ENCODE measurements at regions not wholly inside any gene's neighbourhood (a gene's known extent, or its start where the extent isn't known, plus 50 kb on each side); places are given as distances from the start of the nearest gene placed in this dataset.
A peak's percentile ranks its signal among the peaks of the same experiment; 100 is the strongest.
"Not testable (repeated sequence)": the region's sequence is repeated elsewhere in the genome, so short reads cannot be mapped to it uniquely, and the experiment has no call there.

- DNase-seq (ENCODE audit: low read depth in 2 of 2), result not testable (repeated sequence)
These were observed 57.0 kb upstream of the NEUROD1 start for GRCh38 chr2:181737302-181737701.

- DNase-seq (ENCODE audit: low read depth in 2 of 2), result no peak
These were observed 57.8 kb upstream of the NEUROD1 start for GRCh38 chr2:181738074-181738473.

DNA sequence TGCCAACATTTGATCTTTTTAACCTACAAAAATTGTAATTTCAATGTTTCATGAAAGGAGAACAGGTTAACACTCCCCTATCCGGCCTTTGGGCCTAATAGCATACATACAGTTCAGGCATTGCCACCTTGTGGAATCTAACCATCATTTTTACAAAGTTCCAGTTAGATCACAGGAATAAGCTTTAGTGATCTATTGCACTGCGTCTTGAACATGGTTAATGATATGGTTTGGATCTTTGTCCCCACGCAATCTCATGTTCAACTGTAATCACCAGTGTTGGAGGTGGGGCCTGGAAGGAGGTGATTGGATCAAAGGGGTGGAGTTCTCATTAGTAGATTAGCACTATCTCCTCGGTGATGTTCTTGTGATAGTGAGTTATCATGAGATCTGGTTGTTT is 58.2 kb upstream of the NEUROD1 start:
- no peak for DNase-seq (ENCODE audit: low read depth in 2 of 2)

- no peak for DNase-seq (ENCODE audit: low read depth in 2 of 2)
These were observed 61.4 kb upstream of the NEUROD1 start for GRCh38 chr2:181741756-181742155.

GRCh38 chr2:181742361-181742760 is 62.0 kb upstream of the NEUROD1 start:
- DNase-seq (ENCODE audit: low read depth in 2 of 2), result no peak

DNA sequence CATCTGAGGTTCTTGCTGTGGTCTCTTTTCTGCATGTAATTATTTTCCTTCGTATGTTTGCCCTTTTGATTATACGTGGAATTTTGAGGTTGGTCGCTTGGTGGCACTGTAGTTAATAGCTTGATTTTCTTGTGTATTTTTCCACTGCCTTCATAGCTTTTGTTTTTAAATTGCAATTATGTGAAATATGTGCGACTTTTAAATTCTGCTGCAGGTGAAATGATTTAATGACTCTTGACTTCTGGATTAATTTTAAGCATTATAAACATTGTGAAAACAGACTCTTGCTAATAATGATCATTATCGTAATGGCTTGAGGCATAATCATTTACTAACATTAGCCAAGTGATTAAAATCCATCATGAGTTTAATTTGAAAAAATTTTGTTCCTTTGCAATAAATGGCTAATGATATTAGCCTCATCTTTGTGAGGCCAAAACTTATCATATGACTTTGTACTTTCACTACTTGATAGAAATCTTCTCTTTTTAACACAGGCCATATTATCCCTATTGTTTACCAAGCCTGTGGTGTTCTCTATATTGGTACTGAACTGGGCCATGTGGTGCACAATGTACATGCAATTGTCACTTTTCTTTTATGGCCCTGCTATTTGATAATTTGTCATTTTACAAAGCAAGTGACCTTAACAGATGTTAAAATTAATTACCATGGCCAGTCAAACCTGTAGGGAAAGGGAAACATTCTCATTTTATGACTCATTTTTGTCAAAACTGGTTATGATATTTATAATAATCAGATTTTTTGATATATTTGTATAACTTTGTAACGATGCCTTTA is 62.8 kb upstream of the NEUROD1 start:
- peak in 1 of 2 donors; percentile 7 for DNase-seq (ENCODE audit: low read depth in 2 of 2)

- DNase-seq (ENCODE audit: low read depth in 2 of 2), result no peak
These were observed 63.4 kb upstream of the NEUROD1 start for GRCh38 chr2:181743723-181744031.

GRCh38 chr2:181745796-181746540 is 65.7 kb upstream of the NEUROD1 start:
- no peak for DNase-seq (ENCODE audit: low read depth in 2 of 2)

DNA sequence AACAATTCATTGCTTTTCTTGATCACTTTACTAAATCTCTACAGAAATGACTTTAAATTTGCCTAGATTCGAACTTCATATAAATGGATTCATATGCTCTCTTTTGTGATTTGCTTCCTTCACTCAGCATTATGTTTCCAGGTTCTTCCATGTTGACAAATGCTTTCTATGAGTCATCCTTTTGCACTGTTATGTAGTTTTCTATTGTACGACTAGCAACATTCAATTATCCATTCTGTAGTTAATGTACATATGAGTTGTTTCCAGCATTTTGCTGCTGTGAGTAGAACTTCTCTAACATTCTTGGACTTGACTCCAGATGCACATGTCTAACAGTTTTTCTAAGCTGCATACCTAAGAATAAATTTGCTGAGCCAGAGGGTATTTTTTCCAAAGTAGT is 66.5 kb upstream of the NEUROD1 start:
- DNase-seq (ENCODE audit: low read depth in 2 of 2), result no peak

GRCh38 chr2:181750305-181750704 is 70.0 kb upstream of the NEUROD1 start:
- DNase-seq (ENCODE audit: low read depth in 2 of 2), result no peak

DNA sequence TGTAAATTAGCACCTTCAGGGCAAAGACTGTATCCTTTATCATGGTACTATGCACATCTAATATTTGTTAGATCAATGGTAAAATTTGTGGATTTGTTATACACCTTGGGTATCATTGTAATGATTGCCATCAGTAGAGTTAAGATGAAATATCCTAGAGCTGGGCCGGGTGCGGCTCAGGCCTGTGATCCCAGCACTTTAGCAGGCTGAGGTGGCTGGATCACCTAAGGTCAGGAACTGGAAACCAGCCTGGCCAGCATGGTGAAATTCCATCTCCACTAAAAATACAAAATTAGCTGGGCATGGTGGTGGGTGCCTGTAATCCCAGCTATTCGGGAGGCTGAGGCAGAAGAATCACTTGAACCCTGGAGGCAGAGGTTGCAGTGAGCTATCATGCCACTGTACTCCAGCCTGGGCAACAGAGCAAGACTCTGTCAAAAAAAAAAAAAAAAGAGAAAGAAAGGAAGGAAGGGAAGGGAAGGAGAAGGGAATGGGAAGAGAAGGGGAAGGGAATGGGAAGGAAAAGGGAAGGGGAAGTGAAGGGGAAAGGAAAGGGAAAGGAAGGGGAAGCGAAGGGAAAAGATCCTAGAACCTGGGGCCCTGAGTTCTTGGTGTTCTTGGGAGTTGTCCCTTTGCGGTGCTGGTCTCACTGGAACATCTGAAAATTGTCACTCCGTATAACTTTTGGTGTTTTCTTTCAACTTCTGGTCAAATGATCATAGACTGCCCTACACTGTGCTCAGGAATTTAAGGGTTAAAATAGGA is 71.1 kb upstream of the NEUROD1 start:
- DNase-seq (ENCODE audit: low read depth in 2 of 2), result no peak

DNA sequence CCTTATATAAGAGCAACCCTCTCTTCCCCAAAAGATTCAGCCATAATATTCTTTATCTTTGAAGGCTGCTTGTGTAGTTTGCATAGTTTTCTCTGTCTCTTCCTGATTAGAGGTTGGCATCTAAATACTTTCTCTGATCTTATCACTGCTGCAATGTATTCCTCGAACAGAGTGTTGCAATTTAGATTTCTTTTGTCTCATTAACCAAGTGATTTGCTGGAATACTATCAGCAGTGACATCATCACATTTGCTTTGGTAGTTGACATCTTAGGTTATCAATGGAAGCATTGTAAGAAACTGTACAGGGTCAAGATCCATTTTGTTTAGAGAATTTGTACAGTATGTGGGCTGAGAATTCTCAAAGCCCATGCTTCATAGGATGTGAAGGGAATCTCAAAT is 72.0 kb upstream of the NEUROD1 start:
- no peak for DNase-seq (ENCODE audit: low read depth in 2 of 2)

GRCh38 chr2:181753686-181754085 is 73.4 kb upstream of the NEUROD1 start:
- no peak for DNase-seq (ENCODE audit: low read depth in 2 of 2)

GRCh38 chr2:181754105-181754504 is 73.8 kb upstream of the NEUROD1 start:
- no peak for DNase-seq (ENCODE audit: low read depth in 2 of 2)

- no peak for DNase-seq (ENCODE audit: low read depth in 2 of 2)
These were observed 74.9 kb upstream of the NEUROD1 start for GRCh38 chr2:181755181-181755580.

- no peak for DNase-seq (ENCODE audit: low read depth in 2 of 2)
These were observed 80.2 kb upstream of the NEUROD1 start for GRCh38 chr2:181760521-181760920.

GRCh38 chr2:181761175-181761574 is 80.9 kb upstream of the NEUROD1 start:
- no peak for DNase-seq (ENCODE audit: low read depth in 2 of 2)

GRCh38 chr2:181762000-181762399 is 81.7 kb upstream of the NEUROD1 start:
- DNase-seq (ENCODE audit: low read depth in 2 of 2), result no peak

GRCh38 chr2:181762848-181763247 is 82.5 kb upstream of the NEUROD1 start:
- DNase-seq (ENCODE audit: low read depth in 2 of 2), result no peak

DNA sequence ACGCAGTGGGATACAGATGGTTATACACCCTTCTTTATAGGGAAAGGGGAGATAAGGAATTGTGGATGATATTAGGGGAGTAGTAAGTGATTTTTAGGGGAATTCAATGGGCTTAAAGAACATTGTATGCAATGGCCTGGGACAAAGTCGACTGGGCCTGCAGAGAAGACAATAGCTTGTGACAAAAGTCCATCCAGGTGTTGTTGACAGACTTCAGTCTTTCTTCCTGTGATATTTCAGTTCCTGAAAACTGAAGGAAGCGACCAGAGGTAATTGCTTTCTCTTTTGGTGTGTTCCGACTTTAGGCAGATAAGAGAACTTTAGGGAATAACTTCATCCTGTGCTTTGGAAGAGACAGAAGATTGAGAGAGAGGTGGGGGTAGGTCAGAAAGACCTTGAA is 83.1 kb upstream of the NEUROD1 start:
- DNase-seq (ENCODE audit: low read depth in 2 of 2), result no peak

GRCh38 chr2:181764095-181764963 is 84.0 kb upstream of the NEUROD1 start:
- no peak for DNase-seq (ENCODE audit: low read depth in 2 of 2)

GRCh38 chr2:181766129-181766528 is 85.8 kb upstream of the NEUROD1 start:
- DNase-seq (ENCODE audit: low read depth in 2 of 2), result no peak
